ENCODE measurements at regions not wholly inside any gene's neighbourhood (a gene's known extent, or its start where the extent isn't known, plus 50 kb on each side); places are given as distances from the start of the nearest gene placed in this dataset.
"Not testable (repeated sequence)": the region's sequence is repeated elsewhere in the genome, so short reads cannot be mapped to it uniquely, and the experiment has no call there.

GRCh38 chr4:130772966-130773365, 1677.0 kb downstream of the C4orf33 start:
- FAIRE-seq; CTCF ChIA-PET (ENCODE audit: low intra/inter-chr PET ratio); DNase-seq (ENCODE audit: extremely low read depth in 1 of 4, low spot score in 3 of 4); H3K27ac ChIP-seq (ENCODE audit: extremely low read depth, low read depth, low read length); H3K79me2 ChIP-seq (ENCODE audit: control insufficient read depth, insufficient read depth, low read length); BruUV-seq (replicated peaks); H4K20me1 ChIP-seq (replicated peaks; ENCODE audit: control insufficient read depth, insufficient read depth, low read length); in situ Hi-C loops (cut with MboI); H3K4me3 ChIP-seq; H2AFZ ChIP-seq (ENCODE audit: low read depth, low read length); ATAC-seq; H3K9ac ChIP-seq (ENCODE audit: insufficient read depth in 1 of 2, low read depth in 2 of 2, low read length in 2 of 2); H3K36me3 ChIP-seq (ENCODE audit: control insufficient read depth, insufficient read depth, low read length); H3K9me3 ChIP-seq (replicated peaks; ENCODE audit: control insufficient read depth, insufficient read depth, low read depth, low read length); intact Hi-C loops (cut with micrococcal nuclease); POLR2A ChIA-PET; H3K4me2 ChIP-seq (ENCODE audit: insufficient read depth, low read length); H3K27me3 ChIP-seq (ENCODE audit: control insufficient read depth in 2 of 2, insufficient read depth in 2 of 2, low read length in 2 of 2); H3K4me1 ChIP-seq (replicated peaks in 1 of 2; ENCODE audit: control insufficient read depth in 2 of 2, insufficient read depth in 2 of 2, low read length in 2 of 2); H3K9me1 ChIP-seq (ENCODE audit: control insufficient read depth, insufficient read depth, low read length): not testable (repeated sequence)
- 6% methylated on average over 3 of the region's 3 CpGs for WGBS (ENCODE audit: insufficient coverage, low coverage, missing lambda C conversion rate)

- no peaks in the 10 kb centered on the region for H3K27me3 ChIP-seq (ENCODE audit: control insufficient read depth in 2 of 2, insufficient read depth in 2 of 2, low read length in 2 of 2)
- H3K4me3 ChIP-seq, result no peak overlapping the region
- no peak for TF ChIP-seq TOE1 (IDR thresholded peaks at IDR 0.05; ENCODE audit: borderline replicate concordance)
- TF ChIP-seq TOE1 (CRISPR knock-in tag; IDR thresholded peaks at IDR 0.05; ENCODE audit: borderline replicate concordance, low read depth), result no peak
- TF ChIP-seq ZNF121 (CRISPR knock-in tag; conservative IDR thresholded peaks at IDR 0.05), result no peak
- no peak for TF ChIP-seq TCF7 (IDR thresholded peaks at IDR 0.05; ENCODE audit: borderline replicate concordance)
- in situ Hi-C loops (cut with MboI) (no loop called here), intact Hi-C loops (cut with micrococcal nuclease) (no loop called here)
- H3K9ac ChIP-seq (ENCODE audit: insufficient read depth in 1 of 2, low read depth in 2 of 2, low read length in 2 of 2), result no peak overlapping the region
- DNase-seq (ENCODE audit: extremely low read depth in 1 of 4, low spot score in 3 of 4) (peak in 1 of 4 experiments; percentile 1), FAIRE-seq (no peak), ATAC-seq (no peak)
- ChIA-PET CTCF (ENCODE audit: low intra/inter-chr PET ratio) (no interaction called here), POLR2A (no interaction called here)
- no peaks in the 10 kb centered on the region for H3K4me1 ChIP-seq (replicated peaks in 1 of 2; ENCODE audit: control insufficient read depth in 2 of 2, insufficient read depth in 2 of 2, low read length in 2 of 2)
- no peaks in the 10 kb centered on the region for H3K79me2 ChIP-seq (ENCODE audit: control insufficient read depth, insufficient read depth, low read length)
- H3K4me2 ChIP-seq (ENCODE audit: insufficient read depth, low read length), result no peak overlapping the region
- no peaks in the 10 kb centered on the region for H3K36me3 ChIP-seq (ENCODE audit: control insufficient read depth, insufficient read depth, low read length)
- H3K27ac ChIP-seq (ENCODE audit: extremely low read depth, low read depth, low read length), result no peak overlapping the region
- BruUV-seq (replicated peaks), result no TSS peak
- H2AFZ ChIP-seq (ENCODE audit: low read depth, low read length), result no peak overlapping the region
- WGBS (ENCODE audit: insufficient coverage, low coverage, missing lambda C conversion rate), result 2% methylated on average over 3 of the region's 3 CpGs
- H4K20me1 ChIP-seq (replicated peaks; ENCODE audit: control insufficient read depth, insufficient read depth, low read length), result no peaks in the 10 kb centered on the region
- H3K9me3 ChIP-seq (replicated peaks; ENCODE audit: control insufficient read depth, insufficient read depth, low read depth, low read length), result no peaks in the 10 kb centered on the region
- H3K9me1 ChIP-seq (ENCODE audit: control insufficient read depth, insufficient read depth, low read length), result no peaks in the 10 kb centered on the region
Measured at GRCh38 chr4:130808492-130808891, 1712.5 kb downstream of the C4orf33 start.
